HEK293 (cell line): ENCODE measurements at regions not wholly inside any gene's neighbourhood (a gene's known extent, or its start where the extent isn't known, plus 50 kb on each side); places are given as distances from the start of the nearest gene placed in this dataset.

ENCODE experiments used
- CTCF ChIA-PET: fragments of 350-600 bp; formaldehyde crosslinking; extraction: SDS; loops from one replicate; lab custom pipeline; 2021; ENCODE audit warnings: antibody characterized with exemption; lab: Yijun Ruan, JAX
- POLR2A ChIA-PET: fragments of 300-600 bp; formaldehyde crosslinking; extraction: SDS; loops from one replicate; lab custom pipeline; 2020; ENCODE audit warnings: antibody characterized with exemption, inconsistent platforms; lab: Yijun Ruan, JAX
- H3K27ac ChIP-seq: fragments of 200-500 bp; sonication (Bioruptor generic); 2 replicates; pipeline ENCODE4 v1.5.1; 2014; ENCODE audit warnings: low read depth, low read length, control low read depth, inconsistent platforms; ENCODE audit errors: extremely low read depth
- H3K36me3 ChIP-seq, 2 experiments: fragments of 200-500 bp in 1 of 2; sonication (Bioruptor generic) in 1 of 2; 1 replicate in 1 of 2; 2 replicates in 1 of 2; pipeline ENCODE4 v1.5.1; 2014 to 2017; ENCODE audit warnings: inconsistent platforms in 2 of 2, low read length in 2 of 2; ENCODE audit not compliant: control insufficient read depth in 2 of 2, insufficient read depth in 1 of 2
- H3K4me1 ChIP-seq: fragments of 200-500 bp; sonication (Bioruptor generic); 2 replicates; pipeline ENCODE4 v1.5.1; 2014; ENCODE audit warnings: mild to moderate bottlenecking, low read length, inconsistent platforms; ENCODE audit not compliant: control insufficient read depth, insufficient read depth
- H3K4me3 ChIP-seq: 2 replicates; pipeline ENCODE4 v1.5.1; 2011; ENCODE audit warnings: low read depth, mild to moderate bottlenecking, control low read depth, low read length, moderate library complexity
- H3K9me3 ChIP-seq: fragments of 200-500 bp; sonication (Bioruptor generic); 2 replicates; pipeline ENCODE4 v1.5.1; 2014; ENCODE audit warnings: low read depth, low read length, inconsistent platforms; ENCODE audit not compliant: control insufficient read depth, insufficient read depth
- AEBP2 ChIP-seq: fragments of 450-650 bp; formaldehyde crosslinking; IDR thresholded peaks from 2 replicates; pipeline ENCODE4 v1.5.1; 2016; ENCODE audit warnings: missing biosample characterization, missing genetic modification characterization, borderline replicate concordance
- FEZF1 ChIP-seq: fragments of 450-650 bp; formaldehyde crosslinking; IDR thresholded peaks from 2 replicates; pipeline ENCODE4 v1.5.1; 2016; ENCODE audit warnings: missing biosample characterization, missing genetic modification characterization
- HIC1 ChIP-seq: fragments of 450-650 bp; formaldehyde crosslinking; IDR thresholded peaks from 2 replicates; pipeline ENCODE4 v1.5.1; 2016; ENCODE audit warnings: missing biosample characterization, missing genetic modification characterization
- KLF1 ChIP-seq: fragments of 450-650 bp; formaldehyde crosslinking; IDR thresholded peaks from 2 replicates; pipeline ENCODE4 v1.5.1; 2016; ENCODE audit warnings: missing biosample characterization, missing genetic modification characterization
- KLF10 ChIP-seq: fragments of 450-650 bp; IDR thresholded peaks from 2 replicates; pipeline ENCODE4 v1.5.1; 2018; ENCODE audit warnings: missing biosample characterization, mild to moderate bottlenecking, missing genetic modification characterization
- ZBTB17 ChIP-seq: fragments of 450-650 bp; formaldehyde crosslinking; IDR thresholded peaks from 2 replicates; pipeline ENCODE4 v1.5.1; 2016; ENCODE audit warnings: missing biosample characterization, missing genetic modification characterization
- ZIC2 ChIP-seq: fragments of 450-650 bp; formaldehyde crosslinking; IDR thresholded peaks from 2 replicates; pipeline ENCODE4 v1.5.1; 2016; ENCODE audit warnings: missing biosample characterization, missing genetic modification characterization
- ZNF140 ChIP-seq: fragments of 450-650 bp; formaldehyde crosslinking; IDR thresholded peaks from 2 replicates; pipeline ENCODE4 v1.5.1; 2016; ENCODE audit warnings: missing biosample characterization, missing genetic modification characterization
- ZNF16 ChIP-seq: fragments of 450-650 bp; formaldehyde crosslinking; IDR thresholded peaks from 2 replicates; pipeline ENCODE4 v1.5.1; 2016; ENCODE audit warnings: low read depth, missing biosample characterization, missing genetic modification characterization
- ZNF354C ChIP-seq: fragments of 450-650 bp; formaldehyde crosslinking; IDR thresholded peaks from 2 replicates; pipeline ENCODE4 v1.5.1; 2016; ENCODE audit warnings: missing biosample characterization, missing genetic modification characterization, low read depth, borderline replicate concordance
- ZNF366 ChIP-seq: fragments of 450-650 bp; formaldehyde crosslinking; conservative IDR thresholded peaks from 2 replicates; pipeline ENCODE4 v1.5.1; 2016; ENCODE audit warnings: missing biosample characterization, missing genetic modification characterization
- ZNF416 ChIP-seq: fragments of 450-650 bp; formaldehyde crosslinking; IDR thresholded peaks from 2 replicates; pipeline ENCODE4 v1.5.1; 2016; ENCODE audit warnings: missing biosample characterization, missing genetic modification characterization
- ZNF530 ChIP-seq: fragments of 450-650 bp; formaldehyde crosslinking; IDR thresholded peaks from 2 replicates; pipeline ENCODE4 v1.5.1; 2016; ENCODE audit warnings: low read depth, missing biosample characterization, missing genetic modification characterization
- ZNF623 ChIP-seq: fragments of 450-650 bp; formaldehyde crosslinking; IDR thresholded peaks from 2 replicates; pipeline ENCODE4 v1.5.1; 2016; ENCODE audit warnings: missing biosample characterization, missing genetic modification characterization
- ZNF664 ChIP-seq: fragments of 450-650 bp; formaldehyde crosslinking; IDR thresholded peaks from 2 replicates; pipeline ENCODE4 v1.5.1; 2016; ENCODE audit warnings: missing biosample characterization, missing genetic modification characterization
- ZNF843 ChIP-seq: fragments of 450-650 bp; formaldehyde crosslinking; IDR thresholded peaks from 2 replicates; pipeline ENCODE4 v1.5.1; 2016; ENCODE audit warnings: missing biosample characterization, missing genetic modification characterization
- ZXDB ChIP-seq: fragments of 450-650 bp; formaldehyde crosslinking; IDR thresholded peaks from 2 replicates; pipeline ENCODE4 v1.5.1; 2016; ENCODE audit warnings: missing biosample characterization, missing genetic modification characterization

- Histone ChIP-seq H3K36me3 (no peaks in the 10 kb centered on the region), H3K27ac (no peak overlapping the region), H3K9me3 (no peaks in the 10 kb centered on the region), H3K4me1 (no peaks in the 10 kb centered on the region), H3K4me3 (no peak overlapping the region)
- TF ChIP-seq ZNF16 (no peak), ZNF664 (no peak)
- ChIA-PET CTCF (interaction anchor here (0.6 to 2.3 kb wide), 4 partner anchors 13 to 388 kb away, joined by 4 to 16 read pairs (median 6); no protein-coding TSS in a partner anchor), POLR2A (no interaction called here)
Observed at GRCh38 chr11:45384016-45384415, 97.9 kb upstream of the SYT13 start.

- Histone ChIP-seq H3K27ac (no peak overlapping the region), H3K9me3 (no peaks in the 10 kb centered on the region), H3K4me3 (no peak overlapping the region), H3K4me1 (no peaks in the 10 kb centered on the region), H3K36me3 (no peaks in the 10 kb centered on the region)
- no peak for TF ChIP-seq HIC1 (tag by site-specific recombination)
- ChIA-PET POLR2A (no interaction called here), CTCF (interaction anchor here (0.6 to 2.3 kb wide), 3 partner anchors 12 to 388 kb away, joined by 3 to 16 read pairs (median 4); no protein-coding TSS in a partner anchor)
Observed at GRCh38 chr11:45383224-45383623, 97.1 kb upstream of the SYT13 start.

GRCh38 chr11:45382133-45382878 lies 96.2 kb upstream of the SYT13 start:
- POLR2A ChIA-PET = no interaction called here

GRCh38 chr11:45379162-45379863 lies 93.2 kb upstream of the SYT13 start:
- Histone ChIP-seq H3K4me1 (no peaks in the 10 kb centered on the region), H3K4me3 (no peak overlapping the region), H3K36me3 (no peaks in the 10 kb centered on the region), H3K9me3 (no peaks in the 10 kb centered on the region), H3K27ac (no peak overlapping the region)
- ChIA-PET POLR2A (no interaction called here), CTCF (interaction anchor here (0.6 kb wide), 1 partner anchor 391 kb away, joined by 5 read pairs; no protein-coding TSS in a partner anchor)
- TF ChIP-seq ZIC2 (tag by site-specific recombination) (peak; percentile 65), ZNF416 (tag by site-specific recombination) (no peak), ZNF623 (no peak), KLF10 (tag by site-specific recombination) (no peak), KLF1 (tag by site-specific recombination) (no peak)

More at GRCh38 chr11:45382133-45382878, 96.2 kb upstream of the SYT13 start:
- no peaks in the 10 kb centered on the region for H3K36me3 ChIP-seq
- no peak for TF ChIP-seq ZBTB17 (tag by site-specific recombination)
- TF ChIP-seq ZNF530 (tag by site-specific recombination) = no peak
- no peak for TF ChIP-seq ZNF354C
- CTCF ChIA-PET = interaction anchor here (1.2 to 2.3 kb wide), 3 partner anchors 11 to 389 kb away, joined by 3 to 17 read pairs (median 16); no protein-coding TSS in a partner anchor
- H3K4me1 ChIP-seq = no peaks in the 10 kb centered on the region
- H3K9me3 ChIP-seq = no peaks in the 10 kb centered on the region
- no peak overlapping the region for H3K27ac ChIP-seq
- no peak overlapping the region for H3K4me3 ChIP-seq

DNA sequence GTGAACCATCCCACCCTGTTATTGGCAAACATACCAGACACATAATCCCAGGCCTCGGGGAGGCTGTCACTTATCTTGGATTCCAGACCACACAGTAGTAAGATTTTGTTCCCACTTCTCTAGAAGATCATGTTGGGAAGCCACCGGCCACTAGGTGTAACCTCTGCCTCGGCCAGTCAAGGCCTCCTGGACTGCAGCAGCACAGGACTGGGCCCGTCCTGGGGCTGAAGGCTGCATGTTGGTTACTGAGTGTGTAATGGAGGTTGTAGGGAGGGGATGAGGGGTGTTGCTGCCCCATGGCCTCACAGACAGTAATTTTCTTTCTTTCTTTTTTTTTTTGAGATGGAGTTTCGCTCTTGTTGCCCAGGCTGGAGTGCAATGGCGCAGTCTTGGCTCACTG lies 92.4 kb upstream of the SYT13 start:
- H3K4me1 ChIP-seq = no peaks in the 10 kb centered on the region
- no peak overlapping the region for H3K27ac ChIP-seq
- no peaks in the 10 kb centered on the region for H3K36me3 ChIP-seq
- CTCF ChIA-PET = interaction anchor here (1.7 kb wide), 1 partner anchor 393 kb away, joined by 12 read pairs; no protein-coding TSS in a partner anchor
- H3K9me3 ChIP-seq = no peaks in the 10 kb centered on the region
- POLR2A ChIA-PET = no interaction called here
- H3K4me3 ChIP-seq = no peak overlapping the region
- TF ChIP-seq ZNF366 (tag by site-specific recombination) (no peak), ZNF843 (no peak), ZNF140 (tag by site-specific recombination) (no peak), AEBP2 (tag by site-specific recombination) (no peak), ZXDB (no peak), FEZF1 (no peak)
